ENCODE measurements at regions not wholly inside any gene's neighbourhood (a gene's known extent, or its start where the extent isn't known, plus 50 kb on each side); places are given as distances from the start of the nearest gene placed in this dataset.

GRCh38 chr10:78699971-78700370 is 368.8 kb upstream of the ZMIZ1 start:
- DNase-seq, result no peak

GRCh38 chr10:78700413-78700812 is 368.4 kb upstream of the ZMIZ1 start:
- no peak for DNase-seq

GRCh38 chr10:78700816-78701520 is 367.8 kb upstream of the ZMIZ1 start:
- DNase-seq, result no peak

- DNase-seq, result no peak
Observed at GRCh38 chr10:78702186-78702585, 366.6 kb upstream of the ZMIZ1 start.

GRCh38 chr10:78702876-78703275 is 365.9 kb upstream of the ZMIZ1 start:
- DNase-seq, result no peak

- no peak for DNase-seq
Observed at GRCh38 chr10:78703593-78703992, 365.2 kb upstream of the ZMIZ1 start.

- DNase-seq, result no peak
Observed at GRCh38 chr10:78706256-78706655, 362.5 kb upstream of the ZMIZ1 start.

- DNase-seq, result no peak
Observed at GRCh38 chr10:78706726-78707540, 361.8 kb upstream of the ZMIZ1 start.

GRCh38 chr10:78707745-78708144 is 361.0 kb upstream of the ZMIZ1 start:
- DNase-seq, result no peak

- no peak for DNase-seq
Observed at GRCh38 chr10:78712147-78712546, 356.6 kb upstream of the ZMIZ1 start.

GRCh38 chr10:78713659-78714058 is 355.1 kb upstream of the ZMIZ1 start:
- no peak for DNase-seq

- no peak for DNase-seq
Observed at GRCh38 chr10:78714225-78714624, 354.5 kb upstream of the ZMIZ1 start.

- DNase-seq, result no peak
Observed at GRCh38 chr10:78715435-78715834, 353.3 kb upstream of the ZMIZ1 start.

- DNase-seq, result no peak
Observed at GRCh38 chr10:78716043-78716660, 352.6 kb upstream of the ZMIZ1 start.

GRCh38 chr10:78717200-78717599 is 351.6 kb upstream of the ZMIZ1 start:
- no peak for DNase-seq

GRCh38 chr10:78718032-78718572 is 350.7 kb upstream of the ZMIZ1 start:
- DNase-seq, result no peak

GRCh38 chr10:78719276-78719675 is 349.5 kb upstream of the ZMIZ1 start:
- no peak for DNase-seq

GRCh38 chr10:78720091-78720490 is 348.7 kb upstream of the ZMIZ1 start:
- DNase-seq, result no peak

- no peak for DNase-seq
Observed at GRCh38 chr10:78721231-78721630, 347.5 kb upstream of the ZMIZ1 start.

- no peak for DNase-seq
Observed at GRCh38 chr10:78724846-78725245, 343.9 kb upstream of the ZMIZ1 start.

- no peak for DNase-seq
Observed at GRCh38 chr10:78726171-78726570, 342.6 kb upstream of the ZMIZ1 start.

- no peak for DNase-seq
Observed at GRCh38 chr10:78727251-78727650, 341.5 kb upstream of the ZMIZ1 start.

GRCh38 chr10:78727728-78728127 is 341.0 kb upstream of the ZMIZ1 start:
- no peak for DNase-seq

GRCh38 chr10:78728176-78728575 is 340.6 kb upstream of the ZMIZ1 start:
- DNase-seq, result no peak
